HEK293T (cell line): ENCODE measurements at regions not wholly inside any gene's neighbourhood (a gene's known extent, or its start where the extent isn't known, plus 50 kb on each side); places are given as distances from the start of the nearest gene placed in this dataset.

ENCODE experiments used
- ARNT ChIP-seq: fragments of 450-650 bp; IDR thresholded peaks from 2 replicates; pipeline ENCODE4 v1.6.1; 2017; ENCODE audit warnings: mild to moderate bottlenecking
- HDGF ChIP-seq: fragments of 450-650 bp; IDR thresholded peaks from 2 replicates; pipeline ENCODE4 v1.6.1; 2017; ENCODE audit warnings: antibody characterized with exemption, borderline replicate concordance
- SP1 ChIP-seq: fragments of 450-650 bp; IDR thresholded peaks from 2 replicates; pipeline ENCODE4 v1.6.1; 2017
- SUZ12 ChIP-seq: fragments of 450-650 bp; IDR thresholded peaks from 2 replicates; pipeline ENCODE4 v1.6.1; 2016; ENCODE audit warnings: mild to moderate bottlenecking
- ZNF384 ChIP-seq: fragments of 450-650 bp; IDR thresholded peaks from 2 replicates; pipeline ENCODE4 v1.6.1; 2016

- TF ChIP-seq SP1 (no peak), SUZ12 (no peak), ZNF384 (no peak), HDGF (no peak), ARNT (no peak)
Measured at GRCh38 chr10:20688797-20689544, 208.1 kb downstream of the NEBL start.
